H9 (cell line): ENCODE measurements at regions not wholly inside any gene's neighbourhood (a gene's known extent, or its start where the extent isn't known, plus 50 kb on each side); places are given as distances from the start of the nearest gene placed in this dataset.

ENCODE experiments used
- DNase-seq: peaks from one replicate; pipeline ENCODE4 v3.0.0-alpha.2; 2017
- H2AFZ ChIP-seq: one replicate; pipeline ENCODE4 v1.6.1; 2013; ENCODE audit warnings: mild to moderate bottlenecking, low read length, control low read depth, moderate library complexity
- H2AK5ac ChIP-seq: 2 replicates; pipeline ENCODE4 v1.6.1; 2013; ENCODE audit warnings: low read length, control low read depth, mixed read lengths; ENCODE audit not compliant: insufficient read length
- H2BK120ac ChIP-seq: one replicate; pipeline ENCODE4 v1.6.1; 2013; ENCODE audit warnings: low read depth, mild to moderate bottlenecking, low read length, control low read depth, inconsistent platforms; ENCODE audit not compliant: poor library complexity, severe bottlenecking
- H2BK12ac ChIP-seq: 2 replicates; pipeline ENCODE4 v1.6.1; 2013; ENCODE audit warnings: low read length, control low read depth, mixed read lengths, low read depth; ENCODE audit not compliant: insufficient read length
- H2BK15ac ChIP-seq: 2 replicates; pipeline ENCODE4 v1.6.1; 2013; ENCODE audit warnings: low read depth, low read length, control low read depth
- H2BK20ac ChIP-seq: one replicate; pipeline ENCODE4 v1.6.1; 2013; ENCODE audit warnings: low read depth, mild to moderate bottlenecking, low read length, control low read depth, inconsistent platforms; ENCODE audit not compliant: poor library complexity, severe bottlenecking
- H2BK5ac ChIP-seq: 2 replicates; pipeline ENCODE4 v1.6.1; 2013; ENCODE audit warnings: low read length, control low read depth, mixed read lengths; ENCODE audit not compliant: insufficient read length
- H3K14ac ChIP-seq: 2 replicates; pipeline ENCODE4 v1.6.1; 2013; ENCODE audit warnings: low read length, control low read depth; ENCODE audit not compliant: insufficient read depth
- H3K18ac ChIP-seq: 2 replicates; pipeline ENCODE4 v1.6.1; 2013; ENCODE audit warnings: low read depth, mild to moderate bottlenecking, mixed read lengths, low read length, control low read depth; ENCODE audit not compliant: insufficient read length
- H3K23ac ChIP-seq: 2 replicates; pipeline ENCODE4 v1.6.1; 2013; ENCODE audit warnings: low read length, control low read depth, mixed read lengths, low read depth; ENCODE audit not compliant: insufficient read length
- H3K23me2 ChIP-seq: 2 replicates; pipeline ENCODE4 v1.6.1; 2013; ENCODE audit warnings: low read depth, mild to moderate bottlenecking, mixed read lengths, low read length, control low read depth; ENCODE audit not compliant: insufficient read length, poor library complexity, severe bottlenecking
- H3K27ac ChIP-seq: 2 replicates; pipeline ENCODE4 v1.5.1; 2013; ENCODE audit warnings: low read length, control low read depth, mixed read lengths, low read depth; ENCODE audit not compliant: insufficient read length
- H3K27me3 ChIP-seq: 2 replicates; pipeline ENCODE4 v1.6.1; 2013; ENCODE audit warnings: low read length, control low read depth, inconsistent platforms; ENCODE audit not compliant: insufficient read depth
- H3K4ac ChIP-seq: 2 replicates; pipeline ENCODE4 v1.6.1; 2013; ENCODE audit warnings: low read depth, mild to moderate bottlenecking, control low read depth, inconsistent platforms, low read length, moderate library complexity
- H3K4me1 ChIP-seq: 2 replicates; pipeline ENCODE4 v1.6.1; 2013; ENCODE audit warnings: low read length, control low read depth, inconsistent platforms; ENCODE audit not compliant: insufficient read depth
- H3K4me2 ChIP-seq: 2 replicates; pipeline ENCODE4 v1.6.1; 2013; ENCODE audit warnings: low read length, control low read depth, mixed read lengths; ENCODE audit not compliant: insufficient read length, insufficient read depth
- H3K56ac ChIP-seq: 2 replicates; pipeline ENCODE4 v1.6.1; 2013; ENCODE audit warnings: low read depth, mild to moderate bottlenecking, mixed read lengths, low read length, control low read depth; ENCODE audit not compliant: insufficient read length
- H3K79me1 ChIP-seq: 2 replicates; pipeline ENCODE4 v1.6.1; 2013; ENCODE audit warnings: low read depth, mild to moderate bottlenecking, moderate library complexity, low read length, control low read depth, inconsistent platforms; ENCODE audit not compliant: insufficient read depth, poor library complexity, severe bottlenecking
- H3K79me2 ChIP-seq: 2 replicates; pipeline ENCODE4 v1.6.1; 2013; ENCODE audit warnings: low read length, control low read depth, inconsistent platforms; ENCODE audit not compliant: insufficient read depth
- H3K9ac ChIP-seq: 2 replicates; pipeline ENCODE4 v1.6.1; 2013; ENCODE audit warnings: low read length, control low read depth, mixed read lengths; ENCODE audit not compliant: insufficient read length; ENCODE audit errors: extremely low read depth
- H3K9me3 ChIP-seq: one replicate; pipeline ENCODE4 v1.6.1; 2013; ENCODE audit warnings: low read depth, low read length, inconsistent platforms; ENCODE audit not compliant: control insufficient read depth
- H3T11ph ChIP-seq: one replicate; pipeline ENCODE4 v1.6.1; 2013; ENCODE audit warnings: mild to moderate bottlenecking, low read length, control low read depth, inconsistent platforms
- H4K20me1 ChIP-seq: one replicate; pipeline ENCODE4 v1.6.1; 2013; ENCODE audit not compliant: control insufficient read depth, insufficient read length, insufficient read depth
- H4K5ac ChIP-seq: 2 replicates; pipeline ENCODE4 v1.6.1; 2013; ENCODE audit warnings: low read depth, mild to moderate bottlenecking, mixed read lengths, low read length, control low read depth; ENCODE audit not compliant: insufficient read length
- H4K8ac ChIP-seq: replicated peaks from 2 replicates; pipeline ENCODE4 v1.6.1; 2013; ENCODE audit warnings: low read length, control low read depth, mixed read lengths, low read depth; ENCODE audit not compliant: insufficient read length
- H4K91ac ChIP-seq: 2 replicates; pipeline ENCODE4 v1.6.1; 2013; ENCODE audit warnings: low read depth, mild to moderate bottlenecking, moderate library complexity, mixed read lengths, low read length, control low read depth; ENCODE audit not compliant: insufficient read length
- H3K27ac Mint-ChIP-seq, 3 experiments: 2 replicates in 2 of 3; 3 replicates in 1 of 3; pipeline ENCODE4 v1.8.0; 2020 to 2021; ENCODE audit warnings: mixed read lengths in 3 of 3, mild to moderate bottlenecking in 1 of 3, moderate library complexity in 1 of 3
- H3K27me3 Mint-ChIP-seq: 2 replicates; pipeline ENCODE4 v1.8.0; 2021; ENCODE audit warnings: low read depth, mild to moderate bottlenecking, moderate library complexity, mixed read lengths
- H3K36me3 Mint-ChIP-seq, 3 experiments: 2 replicates in 2 of 3; 3 replicates in 1 of 3; pipeline ENCODE4 v1.8.0; 2020 to 2021; ENCODE audit warnings: low read depth in 3 of 3, mixed read lengths in 3 of 3; ENCODE audit not compliant: insufficient read depth in 1 of 3
- H3K4me1 Mint-ChIP-seq, 2 experiments: 2 replicates each; pipeline ENCODE4 v1.8.0; 2020; ENCODE audit warnings: mixed read lengths in 2 of 2
- H3K4me3 Mint-ChIP-seq, 2 experiments: 2 replicates in 1 of 2; 3 replicates in 1 of 2; pipeline ENCODE4 v1.8.0; 2020 to 2021; ENCODE audit warnings: mild to moderate bottlenecking in 2 of 2, mixed read lengths in 2 of 2, moderate library complexity in 1 of 2
- H3K9me3 Mint-ChIP-seq, 2 experiments: 2 replicates in 1 of 2; 3 replicates in 1 of 2; pipeline ENCODE4 v1.8.0; 2020; ENCODE audit warnings: mild to moderate bottlenecking in 2 of 2, mixed read lengths in 2 of 2, moderate library complexity in 1 of 2
- CTCF ChIP-seq: fragments of 200-600 bp; sonication (generic); conservative IDR thresholded peaks from 3 replicates; pipeline ENCODE4 v1.8.0; 2021; ENCODE audit warnings: antibody characterized with exemption, mild to moderate bottlenecking
- WGBS: extraction: QIAGEN DNeasy Blood & Tissue Kit; methylation state at CpG from one replicate; pipeline ENCODE4 v1.1.7; 2013; ENCODE audit warnings: missing lambda C conversion rate, low lambda C conversion rate, mixed read lengths; ENCODE audit not compliant: insufficient read length; ENCODE audit errors: extremely low coverage; 5-methylcytosine and 5-hydroxymethylcytosine counted together

- Histone ChIP-seq H3K9me3 (no peaks in the 10 kb centered on the region), H2BK120ac (no peak overlapping the region), H3K4me1 (no peaks in the 10 kb centered on the region), H4K8ac (no peak overlapping the region), H2AFZ (no peak overlapping the region), H4K5ac (no peak overlapping the region), H2BK15ac (no peak overlapping the region), H3K4me2 (no peak overlapping the region), H3K79me1 (no peaks in the 10 kb centered on the region), H4K20me1 (no peaks in the 10 kb centered on the region), H3T11ph (no peak overlapping the region), H3K27ac (no peak overlapping the region), H3K18ac (no peak overlapping the region), H4K91ac (no peak overlapping the region), H3K14ac (no peak overlapping the region), H3K23ac (no peak overlapping the region), H3K56ac (no peak overlapping the region), H2BK20ac (no peak overlapping the region), H3K23me2 (no peaks in the 10 kb centered on the region), H2AK5ac (no peak overlapping the region), H3K9ac (no peak overlapping the region), H3K4ac (no peak overlapping the region), H3K27me3 (no peaks in the 10 kb centered on the region), H2BK12ac (no peak overlapping the region), H2BK5ac (no peak overlapping the region), H3K79me2 (no peaks in the 10 kb centered on the region)
- DNase-seq: no peak
- no peaks in the 10 kb centered on the region for H3K4me1 Mint-ChIP-seq
- TF ChIP-seq CTCF: no peak
- peaks cover 0 to 3% of the 10 kb centered on the region in 2 experiments; a peak in 1 of 5 replicates for H3K9me3 Mint-ChIP-seq
- H3K27ac Mint-ChIP-seq: no peak overlapping the region
- no peak overlapping the region for H3K4me3 Mint-ChIP-seq
- H3K36me3 Mint-ChIP-seq: no peaks in the 10 kb centered on the region; a peak in 1 of 7 replicates
- no CpG with 5 or more reads among the region's 8 CpGs for WGBS
- H3K27me3 Mint-ChIP-seq: peaks cover 18% of the 10 kb centered on the region
These were observed 164.6 kb downstream of the TFCP2L1 start for GRCh38 chr2:121120411-121120810.
